Brain microvascular endothelial cell (primary cell): ENCODE measurements at regions not wholly inside any gene's neighbourhood (a gene's known extent, or its start where the extent isn't known, plus 50 kb on each side); places are given as distances from the start of the nearest gene placed in this dataset.
A peak's percentile ranks its signal among the peaks of the same experiment; 100 is the strongest.

Experiments used
- DNase-seq: peaks from one replicate; pipeline ENCODE4 v3.0.0-alpha.2; 2020
- H3K27ac ChIP-seq: fragments of 250-450 bp; sonication (Bioruptor Pico); 2 replicates; pipeline ENCODE4 v1.5.1; 2020; ENCODE audit warnings: mild to moderate bottlenecking, moderate library complexity
- H3K27me3 ChIP-seq: fragments of 250-450 bp; sonication (Bioruptor Pico); replicated peaks from 2 replicates; pipeline ENCODE4 v1.5.1; 2020; ENCODE audit warnings: mild to moderate bottlenecking
- H3K36me3 ChIP-seq: fragments of 250-450 bp; sonication (Bioruptor Pico); replicated peaks from 2 replicates; pipeline ENCODE4 v1.5.1; 2020; ENCODE audit warnings: mild to moderate bottlenecking
- H3K4me3 ChIP-seq: 2 replicates; pipeline ENCODE4 v1.5.1; 2011; ENCODE audit warnings: low read depth, mild to moderate bottlenecking, control low read depth, low read length, moderate library complexity
- in situ Hi-C: cut with HindIII; loops from 2 replicates; pipeline ENCODE4 v1.10.0; 2017; ENCODE audit warnings: low sequenced_read_pairs, low pct_ligation_motif_present
- TF ChIP-seq, protein P1 (sequence below): IDR thresholded peaks from 2 replicates; pipeline ENCODE4 v1.5.1; 2011; ENCODE audit warnings: low read depth, mild to moderate bottlenecking, moderate library complexity, low read length, control low read depth, inconsistent platforms; ENCODE audit errors: missing control alignments

DNA sequence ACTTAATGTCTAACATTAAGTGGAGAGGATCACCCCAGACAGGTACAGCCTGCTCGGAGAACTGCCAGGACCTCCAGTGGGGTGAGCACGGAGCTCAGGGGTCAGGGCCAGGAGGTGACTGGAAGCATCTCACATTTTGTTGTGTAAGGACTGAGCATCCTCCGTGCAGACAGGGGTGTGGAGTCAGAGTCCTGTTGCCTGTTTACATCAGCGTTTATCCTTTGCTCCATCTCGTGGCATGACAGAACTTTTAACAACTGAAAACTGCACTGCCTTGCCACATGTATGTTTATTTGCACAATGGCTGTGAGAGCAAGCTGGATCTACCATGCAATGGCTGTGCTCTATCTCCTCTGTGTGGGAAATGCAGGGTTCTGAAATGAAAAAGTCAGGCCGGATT lies 175.4 kb upstream of the AKR1E2 start:
- Histone ChIP-seq H3K36me3 (no peaks in the 10 kb centered on the region), H3K27ac (peak overlapping the region; percentile 61), H3K27me3 (no peaks in the 10 kb centered on the region), H3K4me3 (no peak overlapping the region)
- in situ Hi-C loops, result loop anchor here (10.0 kb wide), 1 partner anchor 114 kb away; no protein-coding TSS in a partner anchor
- DNase-seq, result peak; percentile 27
- TF ChIP-seq, protein P1, sequence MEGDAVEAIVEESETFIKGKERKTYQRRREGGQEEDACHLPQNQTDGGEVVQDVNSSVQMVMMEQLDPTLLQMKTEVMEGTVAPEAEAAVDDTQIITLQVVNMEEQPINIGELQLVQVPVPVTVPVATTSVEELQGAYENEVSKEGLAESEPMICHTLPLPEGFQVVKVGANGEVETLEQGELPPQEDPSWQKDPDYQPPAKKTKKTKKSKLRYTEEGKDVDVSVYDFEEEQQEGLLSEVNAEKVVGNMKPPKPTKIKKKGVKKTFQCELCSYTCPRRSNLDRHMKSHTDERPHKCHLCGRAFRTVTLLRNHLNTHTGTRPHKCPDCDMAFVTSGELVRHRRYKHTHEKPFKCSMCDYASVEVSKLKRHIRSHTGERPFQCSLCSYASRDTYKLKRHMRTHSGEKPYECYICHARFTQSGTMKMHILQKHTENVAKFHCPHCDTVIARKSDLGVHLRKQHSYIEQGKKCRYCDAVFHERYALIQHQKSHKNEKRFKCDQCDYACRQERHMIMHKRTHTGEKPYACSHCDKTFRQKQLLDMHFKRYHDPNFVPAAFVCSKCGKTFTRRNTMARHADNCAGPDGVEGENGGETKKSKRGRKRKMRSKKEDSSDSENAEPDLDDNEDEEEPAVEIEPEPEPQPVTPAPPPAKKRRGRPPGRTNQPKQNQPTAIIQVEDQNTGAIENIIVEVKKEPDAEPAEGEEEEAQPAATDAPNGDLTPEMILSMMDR, result no peak

DNA sequence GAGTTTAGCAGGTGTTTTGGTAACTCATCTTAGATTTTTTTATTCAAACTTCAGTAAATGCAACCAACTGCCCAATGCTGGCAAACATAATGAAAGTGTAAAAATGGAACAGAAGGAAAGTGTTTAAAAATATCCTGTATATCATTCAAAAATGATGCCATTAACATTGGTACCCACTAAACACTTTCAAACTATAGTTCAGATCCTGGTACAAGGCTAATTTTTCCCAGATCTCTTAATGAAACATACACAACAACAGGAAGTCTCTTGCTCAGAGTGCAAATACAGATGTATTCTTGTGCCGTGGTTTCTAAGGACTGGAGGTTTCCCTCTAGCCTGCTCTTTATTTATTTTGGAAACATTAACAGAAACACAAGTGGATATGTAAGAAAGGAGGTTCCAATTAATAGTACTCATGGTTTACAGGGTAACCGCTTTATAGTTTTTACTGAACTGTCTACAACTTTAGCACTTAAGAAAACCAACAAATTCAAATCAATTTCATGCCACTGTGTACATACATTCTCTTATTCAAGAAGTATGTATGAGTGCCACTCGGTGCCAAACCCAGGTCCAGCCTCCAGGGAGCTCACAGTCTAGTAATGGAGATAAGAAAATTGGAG lies 176.0 kb upstream of the AKR1E2 start:
- DNase-seq, result peak; percentile 23

DNA sequence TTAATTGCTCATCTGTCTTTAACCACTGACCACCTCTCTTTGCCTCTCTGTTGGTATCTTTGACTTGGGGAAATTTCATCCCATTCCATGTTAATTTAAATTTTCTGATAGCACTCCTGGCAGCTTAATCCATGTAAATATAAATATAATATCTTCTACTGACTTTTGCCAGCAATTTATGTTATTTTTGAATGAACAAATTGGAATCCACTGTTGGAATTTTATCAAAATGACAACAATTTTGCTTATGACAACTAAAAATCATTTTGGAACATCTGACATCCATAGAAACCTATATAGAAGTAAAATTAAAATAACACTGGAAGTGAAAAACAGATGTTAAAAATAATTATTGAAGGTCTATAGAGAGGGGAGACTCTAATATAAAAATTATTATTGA lies 176.5 kb upstream of the AKR1E2 start:
- in situ Hi-C loops, result no loop called here
- no peaks in the 10 kb centered on the region for H3K36me3 ChIP-seq
- DNase-seq, result no peak
- TF ChIP-seq, protein P1, result no peak
- no peak overlapping the region for H3K27ac ChIP-seq
- no peak overlapping the region for H3K4me3 ChIP-seq
- H3K27me3 ChIP-seq, result no peaks in the 10 kb centered on the region

More for the DNA sequence above, 176.0 kb upstream of the AKR1E2 start:
- in situ Hi-C loops, result loop anchor here (10.0 kb wide), 1 partner anchor 115 kb away; no protein-coding TSS in a partner anchor
- Histone ChIP-seq H3K27ac (peak overlapping the region; percentile 61), H3K4me3 (no peak overlapping the region), H3K36me3 (no peaks in the 10 kb centered on the region), H3K27me3 (no peaks in the 10 kb centered on the region)
- TF ChIP-seq, protein P1, result no peak

DNA sequence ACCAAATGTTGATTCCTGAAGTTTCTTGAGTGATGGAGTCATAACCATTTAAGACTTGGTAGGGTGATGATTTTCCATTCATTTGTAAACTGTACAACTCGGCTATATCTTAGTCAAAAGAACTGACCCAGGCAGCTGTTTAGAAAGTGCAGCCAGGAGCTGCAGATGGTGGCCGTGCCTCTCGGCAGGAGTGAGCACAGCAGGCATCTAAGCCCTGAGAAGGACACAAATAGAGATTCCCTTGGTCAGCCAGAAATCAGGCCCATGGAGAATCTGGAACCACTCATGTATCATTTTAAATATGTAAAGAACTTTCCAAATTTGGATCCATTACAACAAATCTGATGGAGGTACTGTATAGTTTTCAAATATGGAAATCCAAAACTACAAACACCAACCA lies 177.0 kb upstream of the AKR1E2 start:
- in situ Hi-C loops, result no loop called here
- DNase-seq, result no peak
- Histone ChIP-seq H3K4me3 (no peak overlapping the region), H3K27ac (no peak overlapping the region), H3K27me3 (no peaks in the 10 kb centered on the region), H3K36me3 (no peaks in the 10 kb centered on the region)
- TF ChIP-seq, protein P1, result no peak

DNA sequence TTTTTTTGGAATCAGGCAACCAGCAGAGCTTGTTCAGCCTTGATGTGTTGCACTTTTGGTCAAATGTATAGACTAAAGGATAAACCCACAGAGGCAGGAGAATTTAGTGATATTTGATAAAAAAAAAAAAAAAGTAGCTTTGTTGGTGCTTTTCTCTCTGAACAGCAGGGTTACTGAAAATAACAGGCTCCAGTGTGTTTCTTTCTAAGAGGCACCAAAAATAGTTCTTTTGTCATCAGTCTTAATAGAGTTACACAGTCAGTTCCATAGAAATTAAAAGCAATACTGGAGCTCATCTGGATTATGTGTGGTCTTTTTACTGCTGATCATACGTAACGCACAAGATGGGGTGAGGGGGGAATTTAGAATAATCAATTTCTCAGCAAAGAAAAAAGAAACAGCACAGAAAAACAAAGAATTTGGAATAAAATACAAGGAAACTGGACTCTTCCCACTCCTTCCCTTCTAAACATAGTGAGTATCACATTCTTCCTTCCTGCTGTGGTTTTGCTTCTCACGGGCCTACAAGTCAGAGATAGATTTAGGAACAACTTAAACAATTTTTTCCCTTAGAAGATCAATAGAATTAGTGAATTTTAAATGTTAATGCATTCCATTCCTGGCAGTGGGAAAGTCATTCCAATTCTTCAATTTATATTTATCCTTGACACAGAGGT lies 178.8 kb upstream of the AKR1E2 start:
- H3K27me3 ChIP-seq, result no peaks in the 10 kb centered on the region
- H3K36me3 ChIP-seq, result no peaks in the 10 kb centered on the region
- TF ChIP-seq, protein P1, result no peak
- peak overlapping the region; percentile 67 for H3K27ac ChIP-seq
- in situ Hi-C loops, result no loop called here
- no peak overlapping the region for H3K4me3 ChIP-seq
- peak; percentile 45 for DNase-seq

DNA sequence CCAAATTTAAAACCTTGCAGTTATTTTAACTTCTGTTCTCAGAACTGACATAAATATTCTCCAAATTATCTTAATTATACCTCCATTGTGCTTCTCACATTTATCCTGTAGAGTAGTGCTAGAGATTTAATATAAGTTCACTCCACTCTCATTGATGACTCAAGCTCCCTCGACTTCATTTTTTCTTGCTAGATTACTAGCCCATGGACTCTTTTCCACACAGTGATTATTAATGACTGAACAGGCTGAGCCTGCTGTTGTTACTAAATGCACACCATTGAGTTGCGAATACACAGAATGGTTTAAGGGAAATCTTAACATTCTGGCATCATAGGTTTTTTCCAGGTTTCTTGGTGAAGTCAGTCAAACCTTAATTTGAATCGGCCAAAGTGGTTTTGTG lies 179.5 kb upstream of the AKR1E2 start:
- H3K4me3 ChIP-seq, result no peak overlapping the region
- DNase-seq, result peak; percentile 18
- peak overlapping the region; percentile 67 for H3K27ac ChIP-seq
- in situ Hi-C loops, result no loop called here
- no peaks in the 10 kb centered on the region for H3K36me3 ChIP-seq
- H3K27me3 ChIP-seq, result no peaks in the 10 kb centered on the region
- TF ChIP-seq, protein P1, result no peak
